HG02970 (cell line): ENCODE measurements at regions not wholly inside any gene's neighbourhood (a gene's known extent, or its start where the extent isn't known, plus 50 kb on each side); places are given as distances from the start of the nearest gene placed in this dataset.
"Not testable (repeated sequence)": the region's sequence is repeated elsewhere in the genome, so short reads cannot be mapped to it uniquely, and the experiment has no call there.

ENCODE experiments used
- ATAC-seq: cut with Tn5 transposase; IDR thresholded peaks from one replicate; pipeline ENCODE4 v1.9.1; 2021; ENCODE audit warnings: mild to moderate bottlenecking, moderate library complexity, moderate number of reproducible peaks; ENCODE audit not compliant: unreplicated experiment, low FRiP score

DNA sequence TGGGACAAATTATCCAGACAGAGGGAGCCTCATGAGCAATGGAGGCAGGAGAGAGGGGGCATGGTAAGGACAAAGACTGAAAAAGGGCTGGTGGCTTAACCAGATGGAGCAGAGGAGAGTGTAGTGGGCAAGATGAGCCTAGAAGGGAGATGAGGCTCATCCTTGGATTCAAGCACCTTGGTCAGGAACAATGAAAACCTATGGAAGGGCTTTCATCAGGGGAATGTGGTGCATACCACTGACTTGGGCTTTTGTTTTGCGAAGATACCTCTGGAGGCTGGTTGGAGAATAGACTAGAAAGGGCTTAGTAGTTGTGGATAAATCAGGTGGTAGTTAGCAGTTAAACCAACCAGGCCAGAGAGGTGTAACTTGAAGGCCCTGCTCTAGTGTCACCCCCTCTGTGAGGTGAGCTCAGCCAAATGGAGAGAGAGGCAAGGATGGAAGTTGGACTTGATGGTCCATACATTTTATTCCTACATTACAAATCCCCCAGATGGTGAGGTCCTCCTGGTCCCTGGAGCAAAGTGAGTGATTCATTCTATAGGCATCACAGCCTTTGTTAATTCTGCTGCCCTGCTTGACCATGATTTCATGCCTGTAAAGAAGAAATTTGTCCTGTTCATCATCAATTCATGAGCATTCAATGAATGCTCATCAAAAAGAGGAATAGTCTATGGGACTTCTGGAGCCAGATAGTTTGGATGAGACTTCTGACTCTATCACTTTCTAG, 264.8 kb upstream of the IGFBP7 start:
- ATAC-seq, result no peak

DNA sequence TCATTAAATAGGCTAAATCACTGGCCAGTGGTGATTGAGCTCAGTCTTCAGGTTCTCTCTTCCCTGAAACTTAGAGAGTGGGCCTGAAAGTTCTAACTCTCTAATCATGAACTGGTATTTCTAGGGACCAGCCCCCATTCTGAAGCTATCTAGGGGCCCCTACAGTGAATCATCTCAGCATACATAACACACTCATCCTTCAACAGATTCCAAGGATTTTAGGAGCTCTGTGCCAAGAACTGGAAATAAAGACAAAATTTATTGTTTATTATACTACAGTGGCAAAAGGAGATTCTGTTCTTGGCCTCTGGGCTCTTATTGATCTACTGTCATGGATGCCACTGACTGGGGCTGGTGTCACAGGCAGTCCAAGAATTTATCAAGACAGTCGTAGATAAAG, 263.8 kb upstream of the IGFBP7 start:
- ATAC-seq, result no peak

DNA sequence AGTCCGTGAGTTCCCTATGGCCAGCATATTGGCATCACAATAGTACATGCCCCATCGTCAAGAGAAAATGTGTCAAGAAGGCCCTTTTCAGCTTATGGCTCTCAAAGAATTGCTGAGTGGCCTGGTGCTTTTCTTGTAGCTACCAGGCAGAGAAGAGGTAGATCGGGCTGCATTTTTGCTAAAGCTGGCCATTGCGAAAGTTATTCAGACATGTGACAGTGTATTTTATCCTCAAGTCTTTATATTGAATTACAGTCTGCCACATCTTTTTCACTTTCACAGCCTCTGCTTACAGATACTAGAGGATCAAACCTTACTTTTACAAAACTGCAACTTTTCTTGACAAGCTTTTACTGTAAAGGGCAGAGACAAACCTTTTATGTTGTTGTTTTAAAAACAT, 261.5 kb upstream of the IGFBP7 start:
- ATAC-seq, result no peak

DNA sequence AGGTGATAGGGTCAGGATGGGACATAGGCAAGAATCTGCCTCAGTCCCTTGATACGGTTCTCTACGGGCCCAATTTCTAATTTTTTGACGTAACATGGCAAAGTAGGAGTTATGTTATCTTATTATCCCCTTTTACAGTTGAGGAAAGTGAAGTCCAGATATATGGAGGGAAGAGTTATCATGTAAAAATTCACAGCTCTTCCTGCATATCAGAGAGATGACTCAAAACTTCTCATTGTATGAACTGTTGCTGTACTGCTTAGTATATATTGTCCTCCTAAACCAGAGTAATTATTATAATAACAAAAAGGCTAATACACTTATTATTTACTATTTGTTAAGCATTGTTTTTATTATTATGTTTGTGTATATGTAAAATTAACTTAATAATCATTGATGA, 260.5 kb upstream of the IGFBP7 start:
- ATAC-seq, result no peak

DNA sequence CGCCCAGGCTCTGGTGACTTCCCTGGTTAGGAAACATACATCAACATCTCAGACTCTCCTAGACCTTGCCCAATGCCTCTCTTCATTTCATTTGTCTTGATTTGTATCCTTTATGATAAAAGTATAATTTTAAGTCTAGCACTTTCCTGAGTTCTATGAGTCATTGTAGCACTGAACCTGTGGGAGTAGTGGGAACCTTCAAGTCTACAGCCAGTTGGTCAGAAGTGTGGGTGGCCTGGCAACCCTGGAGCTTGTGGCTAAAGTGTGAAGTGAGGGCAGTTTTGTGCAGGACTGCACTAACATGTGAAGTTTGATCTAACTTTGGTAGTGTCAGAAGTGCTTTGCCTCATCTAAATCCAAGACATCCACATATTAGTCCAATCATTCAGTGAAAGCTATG, 259.3 kb upstream of the IGFBP7 start:
- no peak for ATAC-seq

DNA sequence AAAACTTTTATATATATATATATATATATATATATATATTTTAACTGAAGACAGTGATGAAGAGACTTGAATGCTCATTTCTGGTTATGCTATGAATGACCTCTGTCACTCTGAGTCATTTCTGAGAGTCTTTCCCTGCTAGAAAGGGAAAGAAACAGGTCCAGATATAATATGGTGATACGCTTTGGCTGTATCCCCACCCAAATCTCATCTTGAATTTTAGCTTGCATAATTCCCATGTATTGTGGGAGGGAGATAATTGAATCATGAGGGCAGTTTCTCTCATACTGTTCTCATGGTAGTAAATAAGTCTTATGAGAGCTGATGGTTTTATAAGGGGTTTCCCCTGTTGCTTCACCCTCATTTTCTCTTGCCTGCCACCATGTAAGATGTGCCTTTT, 254.1 kb upstream of the IGFBP7 start:
- ATAC-seq, result no peak

DNA sequence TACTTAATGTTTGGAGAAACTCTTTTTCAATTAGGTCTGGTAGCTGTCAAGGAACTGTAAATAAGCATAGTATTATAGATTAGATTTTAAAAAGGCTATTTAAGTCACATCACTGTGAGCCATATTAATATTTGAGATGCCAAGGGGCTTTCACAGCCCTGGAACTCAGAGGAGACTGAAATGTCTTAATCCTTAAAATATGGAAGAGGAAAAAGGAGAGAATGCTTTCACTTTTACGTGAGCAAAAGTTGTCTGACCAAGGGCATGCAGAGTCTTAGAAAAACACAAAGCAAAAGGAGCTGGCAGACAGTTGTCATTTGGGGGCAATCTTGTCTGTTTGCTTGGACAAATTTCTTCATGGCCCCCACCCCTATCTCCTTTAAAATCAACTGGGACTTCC, 253.2 kb upstream of the IGFBP7 start:
- ATAC-seq, result no peak

DNA sequence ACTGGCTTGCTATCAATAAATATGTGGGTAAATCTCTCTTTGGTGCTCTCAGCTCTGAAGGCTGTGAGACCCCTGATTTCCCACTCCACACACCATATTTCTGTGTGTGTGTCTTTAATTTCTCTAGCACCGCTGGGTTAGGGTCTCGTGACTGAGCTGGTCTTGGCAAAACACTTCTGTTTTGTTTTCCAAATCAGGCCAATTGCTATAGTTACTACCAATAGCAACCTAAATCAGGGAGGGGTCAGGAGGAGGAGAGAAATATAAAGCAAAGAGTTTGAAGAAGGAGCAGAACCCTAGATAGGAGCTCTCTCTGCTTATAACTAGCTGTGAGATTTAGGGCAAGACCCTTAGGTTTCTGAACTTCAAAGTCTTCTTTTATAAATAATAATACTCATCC, 250.5 kb upstream of the IGFBP7 start:
- no peak for ATAC-seq

DNA sequence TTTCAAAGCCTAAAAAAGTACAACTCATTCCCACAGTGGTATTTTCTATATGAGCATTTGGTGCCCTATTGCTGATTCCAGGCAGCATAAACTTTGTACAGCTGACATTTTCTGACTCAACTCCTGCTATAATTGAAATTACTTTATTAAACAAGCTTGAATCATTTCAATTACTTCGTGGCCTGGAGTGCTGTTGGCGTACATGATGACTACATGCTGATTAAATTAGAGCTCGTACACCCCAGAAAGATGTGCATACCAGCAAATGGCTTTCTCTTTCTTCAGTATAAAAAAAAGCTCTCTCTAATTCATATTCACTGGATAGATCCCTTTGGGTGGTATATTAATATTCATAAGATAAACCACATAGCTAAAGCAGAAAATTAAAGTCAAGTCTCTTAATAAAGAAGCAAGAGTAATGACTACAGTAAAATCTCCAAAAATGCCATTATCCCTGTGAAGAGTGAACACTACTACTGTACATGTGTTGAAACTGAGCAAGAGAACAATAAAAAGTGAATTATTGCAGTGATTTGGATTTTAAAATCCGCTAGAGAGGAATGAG, 245.0 kb upstream of the IGFBP7 start:
- ATAC-seq, result no peak

DNA sequence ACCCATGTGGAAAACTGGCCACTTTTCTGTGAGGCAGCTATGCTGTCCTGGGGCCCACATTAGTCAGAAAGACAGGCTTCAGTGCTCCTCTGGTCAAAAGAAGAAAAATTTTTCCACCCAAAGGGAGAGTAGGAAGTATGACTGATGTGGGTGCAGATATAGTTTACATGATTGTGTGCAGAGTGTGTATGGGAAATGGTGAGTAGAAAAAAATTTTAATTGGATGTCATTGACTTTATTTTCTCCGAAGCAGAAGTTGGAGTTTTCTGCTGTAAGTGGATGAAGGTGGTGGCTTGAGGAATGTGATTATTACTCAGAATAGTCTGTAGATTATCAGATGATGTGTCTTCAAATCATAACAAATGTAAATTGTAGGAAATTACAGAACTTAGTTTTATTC, 241.5 kb upstream of the IGFBP7 start:
- ATAC-seq, result no peak

DNA sequence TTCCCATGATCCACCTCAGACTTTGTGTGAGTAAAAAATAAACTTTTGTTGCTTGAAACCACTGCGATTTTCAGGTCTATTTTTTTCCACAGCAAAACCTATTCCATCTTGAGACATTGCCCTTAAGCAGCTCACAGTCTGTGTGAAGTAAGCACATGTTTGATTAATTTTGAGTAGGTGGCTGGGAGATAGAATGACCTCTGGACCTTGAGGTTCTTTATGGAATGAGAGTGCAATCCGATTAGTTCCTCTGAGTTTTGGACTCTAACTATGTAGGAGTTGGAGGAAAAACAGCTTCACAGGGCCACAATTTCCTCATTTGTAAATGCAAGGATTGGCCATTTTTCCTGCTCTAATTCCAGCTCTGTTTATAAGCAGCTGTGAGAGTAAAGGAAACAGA, 234.1 kb upstream of the IGFBP7 start:
- no peak for ATAC-seq

DNA sequence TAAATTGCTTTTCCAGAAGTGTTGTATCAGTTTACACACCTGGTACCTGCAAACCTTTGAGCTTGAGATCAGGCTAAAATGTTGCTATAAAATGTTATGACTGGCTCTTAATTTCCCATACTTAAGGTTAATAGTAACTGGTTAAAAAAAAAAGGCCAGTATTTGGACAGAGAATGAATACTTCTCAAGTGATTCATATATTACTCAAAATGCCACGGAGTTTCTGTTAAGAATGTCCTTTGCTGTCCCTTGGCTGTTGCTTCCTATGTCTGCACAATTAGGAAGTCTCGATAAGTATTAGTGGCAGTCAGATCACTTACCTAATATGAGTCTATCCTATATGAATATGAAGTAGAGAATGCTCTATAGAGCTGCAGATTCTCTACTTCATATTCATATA, 232.2 kb upstream of the IGFBP7 start:
- no peak for ATAC-seq

DNA sequence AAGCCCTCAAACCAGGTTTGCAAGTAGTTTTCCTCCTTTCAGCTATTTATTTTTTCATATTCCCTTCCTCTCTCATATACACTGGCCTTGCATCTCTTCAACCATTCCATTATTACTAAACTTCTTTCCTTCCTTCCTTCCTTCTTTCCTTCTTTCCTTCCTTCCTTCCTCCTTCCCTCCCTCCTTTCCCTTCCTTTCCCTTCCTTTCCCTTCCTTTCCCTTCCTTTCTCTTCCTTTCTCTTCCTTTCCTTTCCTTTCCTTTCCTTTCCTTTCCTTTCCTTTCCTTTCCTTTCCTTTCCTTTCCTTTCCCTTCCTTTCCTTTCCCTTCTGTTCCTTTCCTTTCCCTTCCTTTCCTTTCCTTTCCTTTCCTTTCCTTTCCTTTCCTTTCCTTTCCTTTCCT, 228.7 kb upstream of the IGFBP7 start:
- not testable (repeated sequence) for ATAC-seq

DNA sequence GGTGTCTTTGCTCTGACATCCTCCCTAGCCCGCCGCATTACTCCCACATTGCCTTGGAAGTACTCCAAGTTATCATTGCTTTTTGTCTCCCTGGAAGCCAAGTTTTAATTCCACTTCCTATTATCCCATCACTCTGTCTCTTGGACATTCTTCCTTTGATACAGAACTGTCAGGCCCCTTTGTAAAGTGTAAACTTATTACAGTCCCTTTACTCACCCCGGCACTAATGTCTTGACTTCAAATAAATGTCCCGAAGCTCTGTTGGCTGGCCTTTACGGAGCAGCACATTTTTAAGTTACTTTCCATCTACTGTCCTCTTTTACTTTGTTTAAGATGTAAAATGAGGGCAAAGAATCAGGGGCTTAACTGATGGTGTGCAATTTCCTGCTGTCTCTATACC, 223.5 kb upstream of the IGFBP7 start:
- no peak for ATAC-seq

DNA sequence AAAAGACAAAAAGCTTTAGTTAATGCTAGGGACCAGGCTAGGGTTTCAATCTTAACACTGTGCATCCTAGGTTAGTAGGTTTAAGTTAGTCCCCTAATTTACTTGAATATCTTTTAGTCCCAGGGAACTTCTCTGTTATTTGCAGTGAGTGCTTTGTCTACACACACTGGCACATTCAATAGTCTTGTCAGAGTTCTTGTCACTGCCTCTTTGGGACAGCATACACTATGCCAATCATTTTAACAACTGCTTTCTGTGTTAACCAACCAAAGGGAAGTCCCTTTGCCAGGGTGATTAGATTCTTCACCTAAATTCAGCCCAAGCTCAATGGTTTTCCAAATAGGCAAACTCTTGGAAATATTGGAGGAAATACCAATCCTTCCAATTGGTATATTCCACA, 221.8 kb upstream of the IGFBP7 start:
- no peak for ATAC-seq

DNA sequence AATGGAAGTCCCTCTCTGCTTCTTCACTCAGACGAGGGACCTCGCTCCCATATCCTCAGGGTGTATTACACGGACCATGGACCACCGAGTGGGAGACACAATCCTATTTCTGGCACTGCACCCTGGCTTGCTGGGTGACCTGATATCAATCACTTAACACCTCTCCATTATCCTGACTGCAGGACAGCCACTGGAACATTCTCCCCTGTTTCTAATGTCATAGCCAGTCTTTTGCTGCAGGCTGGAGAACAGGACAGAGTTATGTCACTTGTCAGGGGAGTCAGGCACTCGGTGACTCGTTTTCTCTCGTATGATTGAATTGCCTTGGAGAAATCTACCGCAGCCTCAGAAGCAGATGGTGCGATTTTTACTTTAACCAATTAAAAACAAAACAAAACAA, 219.1 kb upstream of the IGFBP7 start:
- ATAC-seq, result no peak

DNA sequence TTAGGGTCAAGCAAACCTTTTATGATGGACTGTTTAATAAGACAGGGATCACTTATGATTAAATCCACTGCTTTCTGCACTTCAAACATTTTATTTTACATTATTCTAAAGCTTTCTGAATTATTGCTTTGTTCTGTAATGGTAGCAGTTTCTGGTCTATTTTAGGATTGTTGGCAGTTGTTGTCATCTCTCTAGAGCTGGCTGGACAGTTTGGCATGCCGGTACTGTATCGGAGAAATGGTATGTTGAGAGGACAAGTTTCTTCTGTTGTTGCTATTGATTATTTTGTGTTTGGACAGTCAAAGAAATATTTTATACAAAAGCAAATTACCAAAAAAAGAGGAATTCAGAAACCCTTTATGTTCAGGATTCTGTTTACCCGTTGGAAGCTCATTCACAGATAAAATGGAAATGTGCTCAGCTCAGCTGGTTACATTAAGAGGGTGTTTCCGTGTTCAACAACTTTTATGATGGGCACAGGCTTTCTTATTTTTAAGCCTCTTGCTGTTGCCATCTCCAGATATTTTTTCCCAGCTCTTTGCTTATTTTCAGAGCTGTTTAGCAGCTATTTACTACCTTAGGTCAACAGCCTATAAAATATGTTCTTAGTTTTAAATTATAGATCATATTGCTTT, 214.6 kb upstream of the IGFBP7 start:
- no peak for ATAC-seq

DNA sequence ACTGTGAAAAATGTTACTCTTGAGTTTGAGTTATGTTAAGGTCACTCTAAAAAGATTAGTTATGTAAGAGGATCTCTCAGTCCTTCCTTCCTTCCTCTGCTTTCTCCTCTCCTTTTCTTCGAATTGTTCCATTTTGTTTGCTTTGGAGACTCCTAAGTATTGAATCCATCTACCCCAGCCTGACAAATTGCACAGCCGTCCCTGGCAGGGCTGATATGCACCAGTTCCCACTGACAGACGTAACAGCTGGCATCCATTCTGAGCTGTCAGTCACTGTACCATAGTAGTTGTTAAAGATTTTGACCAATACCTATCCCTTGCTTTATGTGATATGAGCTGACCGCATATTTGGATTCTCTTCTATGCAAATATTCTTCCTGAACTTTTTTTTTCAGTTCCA, 210.7 kb upstream of the IGFBP7 start:
- ATAC-seq, result no peak

DNA sequence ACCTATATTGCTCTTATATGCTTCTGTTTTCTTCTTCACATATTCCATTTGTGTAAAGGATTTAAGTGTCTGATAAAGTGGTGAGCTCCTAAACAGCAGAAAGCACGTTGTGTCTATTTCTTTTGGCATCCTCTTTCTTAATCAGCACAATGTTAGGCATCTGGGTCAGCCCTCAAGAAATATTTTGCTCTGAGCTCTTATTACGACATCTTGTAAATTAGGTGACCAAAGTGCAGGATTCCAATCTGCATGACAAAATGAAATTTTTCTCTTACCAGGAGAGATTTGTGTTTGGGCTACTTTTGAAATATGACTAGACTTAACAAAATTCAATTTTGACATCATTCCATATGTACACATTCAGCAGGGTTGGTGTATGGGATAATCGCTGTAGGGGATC, 210.0 kb upstream of the IGFBP7 start:
- no peak for ATAC-seq

DNA sequence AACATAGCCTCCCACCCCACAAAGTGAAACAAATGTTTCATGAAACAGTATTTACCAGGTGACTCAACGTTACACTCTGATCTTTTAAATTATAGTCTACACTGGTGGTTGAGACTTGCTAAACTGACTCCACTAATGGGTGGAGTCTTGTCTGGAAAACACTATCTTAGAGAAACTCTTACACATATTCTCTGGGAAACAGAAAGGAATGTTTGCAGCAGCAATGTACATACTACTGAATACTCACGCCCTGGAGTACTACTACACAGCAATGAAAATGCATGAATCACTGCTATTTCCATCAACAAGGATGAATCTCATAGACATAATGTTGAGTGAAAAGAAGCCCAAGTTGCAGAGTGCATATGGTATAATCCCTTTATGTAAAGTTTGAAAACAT, 208.5 kb upstream of the IGFBP7 start:
- ATAC-seq, result no peak

DNA sequence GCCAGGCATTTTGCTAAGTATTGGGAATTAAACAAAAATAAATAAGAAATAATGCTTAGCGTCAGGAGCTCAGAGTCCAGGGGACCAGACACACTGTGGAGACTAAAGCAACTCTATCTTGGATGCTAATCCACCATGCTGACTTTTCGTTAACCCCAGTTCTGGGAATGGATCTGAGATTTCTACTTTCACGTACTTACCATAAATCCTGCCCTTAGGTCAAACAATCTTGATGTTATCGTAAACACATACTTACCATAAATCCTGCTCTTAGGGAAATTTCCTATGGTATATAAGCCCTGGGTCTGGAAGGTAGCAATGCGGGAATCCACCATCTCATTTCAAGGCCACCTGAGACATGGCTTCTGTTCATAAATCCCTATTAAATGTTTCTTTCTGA, 204.5 kb upstream of the IGFBP7 start:
- no peak for ATAC-seq

DNA sequence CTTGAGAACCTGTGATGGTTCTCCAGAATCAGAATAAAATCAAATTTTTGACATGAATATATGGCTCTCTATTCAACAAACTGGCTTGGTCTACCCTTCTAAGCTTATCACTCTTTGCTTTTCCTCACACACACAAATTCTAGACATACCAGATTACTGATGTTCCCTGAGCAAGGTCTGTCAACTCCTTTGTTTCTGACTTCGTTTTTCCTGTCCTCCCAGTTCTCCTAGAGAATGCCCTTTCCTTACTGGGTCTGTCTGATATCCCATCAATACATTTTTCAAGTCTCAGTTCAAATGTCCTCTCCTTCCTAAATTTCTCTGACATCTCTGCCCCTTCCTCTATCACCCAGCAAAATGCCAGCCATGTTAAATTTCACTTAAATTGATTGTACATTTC, 202.1 kb upstream of the IGFBP7 start:
- no peak for ATAC-seq
